AG04450 (cell line): ENCODE measurements at regions not wholly inside any gene's neighbourhood (a gene's known extent, or its start where the extent isn't known, plus 50 kb on each side); places are given as distances from the start of the nearest gene placed in this dataset.
"Not testable (repeated sequence)": the region's sequence is repeated elsewhere in the genome, so short reads cannot be mapped to it uniquely, and the experiment has no call there.

ENCODE experiments used
- CTCF ChIA-PET: fragments of 300-600, 350-600 bp; formaldehyde crosslinking; extraction: SDS; loops from one replicate; lab custom pipeline; 2022; ENCODE audit warnings: antibody characterized with exemption, inconsistent platforms; lab: Charles Lee
- POLR2A ChIA-PET: fragments of 350-600 bp; formaldehyde crosslinking; extraction: SDS; loops from one replicate; lab custom pipeline; 2021; ENCODE audit warnings: antibody characterized with exemption, inconsistent platforms; lab: Yijun Ruan, JAX
- DNase-seq: peaks from one replicate; pipeline ENCODE4 v3.0.0-alpha.2; 2011; ENCODE audit warnings: low read depth, low spot score
- H3K27ac ChIP-seq: one replicate; pipeline ENCODE4 v1.5.1; 2012; ENCODE audit warnings: low read depth, low read length, control low read depth
- H3K27me3 ChIP-seq: one replicate; pipeline ENCODE4 v1.6.0; 2012; ENCODE audit warnings: low read length; ENCODE audit not compliant: control insufficient read depth, insufficient read depth
- H3K4me3 ChIP-seq: 2 replicates; pipeline ENCODE4 v1.5.1; 2011; ENCODE audit warnings: mild to moderate bottlenecking, low read depth, low read length, control low read depth
- H3K9me3 ChIP-seq: 2 replicates; pipeline ENCODE4 v1.5.1; 2012; ENCODE audit warnings: low read length; ENCODE audit not compliant: control insufficient read depth, insufficient read depth
- CTCF ChIP-seq: IDR thresholded peaks from 2 replicates; pipeline ENCODE4 v1.5.1; 2011; ENCODE audit warnings: low read depth, low read length, control low read depth, inconsistent platforms

- H3K4me3 ChIP-seq = no peak overlapping the region
- TF ChIP-seq CTCF = no peak
- CTCF ChIA-PET = no interaction called here
- DNase-seq = no peak
- no peaks in the 10 kb centered on the region for H3K27me3 ChIP-seq
- H3K9me3 ChIP-seq = no peaks in the 10 kb centered on the region
- POLR2A ChIA-PET = no interaction called here
- H3K27ac ChIP-seq = no peak overlapping the region
Observed at GRCh38 chr2:83997889-83998288, 461.2 kb downstream of the SUCLG1 start.

- no peaks in the 10 kb centered on the region for H3K27me3 ChIP-seq
- POLR2A ChIA-PET = no interaction called here
- CTCF ChIA-PET = no interaction called here
- no peak for DNase-seq
- H3K9me3 ChIP-seq = no peaks in the 10 kb centered on the region
- TF ChIP-seq CTCF = no peak
- no peak overlapping the region for H3K4me3 ChIP-seq
- H3K27ac ChIP-seq = no peak overlapping the region
Observed at GRCh38 chr2:83994633-83995179, 464.4 kb downstream of the SUCLG1 start.

GRCh38 chr2:83993873-83994632, 465.0 kb downstream of the SUCLG1 start:
- TF ChIP-seq CTCF = no peak
- Histone ChIP-seq H3K9me3 (no peaks in the 10 kb centered on the region), H3K4me3 (no peak overlapping the region), H3K27ac (no peak overlapping the region), H3K27me3 (no peaks in the 10 kb centered on the region)
- DNase-seq = no peak
- ChIA-PET CTCF (interaction anchor here (1.4 kb wide), 1 partner anchor 29 kb away, joined by 3 read pairs; no protein-coding TSS in a partner anchor), POLR2A (no interaction called here)

GRCh38 chr2:83991992-83992391, 467.1 kb downstream of the SUCLG1 start:
- no peak for DNase-seq
- CTCF ChIA-PET = no interaction called here
- no peak for TF ChIP-seq CTCF

GRCh38 chr2:83990636-83991035, 468.4 kb downstream of the SUCLG1 start:
- CTCF ChIA-PET = no interaction called here
- DNase-seq = no peak
- H3K27me3 ChIP-seq = no peaks in the 10 kb centered on the region
- no peaks in the 10 kb centered on the region for H3K9me3 ChIP-seq
- H3K27ac ChIP-seq = no peak overlapping the region
- TF ChIP-seq CTCF = no peak
- no peak overlapping the region for H3K4me3 ChIP-seq
- POLR2A ChIA-PET = no interaction called here

More at GRCh38 chr2:83991992-83992391, 467.1 kb downstream of the SUCLG1 start:
- Histone ChIP-seq H3K9me3 (no peaks in the 10 kb centered on the region), H3K27ac (no peak overlapping the region), H3K4me3 (no peak overlapping the region), H3K27me3 (no peaks in the 10 kb centered on the region)
- POLR2A ChIA-PET = no interaction called here

- CTCF ChIA-PET, DNase-seq, POLR2A ChIA-PET, H3K27me3 ChIP-seq, H3K9me3 ChIP-seq, H3K27ac ChIP-seq, H3K4me3 ChIP-seq: not testable (repeated sequence)
Observed at GRCh38 chr2:83976628-83977027, 482.5 kb downstream of the SUCLG1 start.
